Ovary (tissue), 7 donors: ENCODE measurements at regions not wholly inside any gene's neighbourhood (a gene's known extent, or its start where the extent isn't known, plus 50 kb on each side); places are given as distances from the start of the nearest gene placed in this dataset.

ENCODE experiments used
- DNase-seq, 5 donors: peaks; one replicate each; pipeline ENCODE4 v3.0.0-alpha.2; 2019 to 2020
- H3K27ac ChIP-seq, 2 donors: fragments of 200-600 bp; one replicate each; pipeline versions ENCODE4 v1.5.1 to v1.8.0; 2019 to 2022
- H3K27me3 ChIP-seq: fragments of 200-600 bp; one replicate; pipeline ENCODE4 v1.8.0; 2022
- H3K36me3 ChIP-seq: fragments of 200-600 bp; sonication (generic); one replicate; pipeline ENCODE4 v1.5.1; 2019
- H3K4me1 ChIP-seq: one replicate; pipeline ENCODE4 v1.8.1; 2013; ENCODE audit warnings: mild to moderate bottlenecking, moderate library complexity; ENCODE audit not compliant: insufficient read depth
- H3K4me3 ChIP-seq: fragments of 200-600 bp; sonication (generic); one replicate; pipeline ENCODE4 v1.5.1; 2017
- H3K9me3 ChIP-seq, 2 donors: fragments of 200-600 bp in 1 of 2; sonication (generic) in 1 of 2; one replicate each; pipeline versions ENCODE4 v1.5.1 to v1.8.1; 2013 to 2019; ENCODE audit warnings: mild to moderate bottlenecking in 1 of 2, moderate library complexity in 1 of 2
- CTCF ChIP-seq, 3 donors: fragments of 450-650 bp in 2 of 3; fragments of 200-600 bp in 1 of 3; IDR thresholded peaks; one replicate each; pipeline versions ENCODE4 v1.5.1 to v1.8.0; 2016 to 2022; ENCODE audit warnings: antibody characterized with exemption in 3 of 3, mild to moderate bottlenecking in 1 of 3
- EP300 ChIP-seq: sonication (generic); formaldehyde crosslinking; IDR thresholded peaks from one replicate; pipeline ENCODE4 v1.6.1; 2017; ENCODE audit warnings: antibody characterized with exemption
- POLR2A ChIP-seq: fragments of 450-650 bp; IDR thresholded peaks from one replicate; pipeline ENCODE4 v1.6.1; 2017; ENCODE audit warnings: antibody characterized with exemption, mild to moderate bottlenecking, moderate library complexity
- WGBS, 3 donors: extraction: QIAGEN DNeasy Blood & Tissue Kit in 1 of 3; methylation state at CpG; one replicate each; pipeline versions ENCODE4 v1.1.5 to v1.1.7; 2013 to 2017; 5-methylcytosine and 5-hydroxymethylcytosine counted together
- intact Hi-C, 4 donors: fragments of 100-400 bp; cut with DNase I; formaldehyde crosslinking; loops; one replicate each; pipeline versions ENCODE4 v1.11.0 to v1.15.1; 2022 to 2023
- donor health status: DM: no; HTN: no; CAD: no; lungs with moderate emphysema.
- donor health status: DM: no; HTN: no; CAD: no.
- donor health status: Bipolar disorder and iron deficiency.
- donor health status: DM: no; HTN: no; CAD: no.
- donor health status: DM: yes; HTN: yes; CAD: no.

GRCh38 chr2:66667301-66667700 is 232.4 kb downstream of the MEIS1 start:
- Histone ChIP-seq H3K36me3 (no peaks in the 10 kb centered on the region), H3K9me3 (no peaks in the 10 kb centered on the region), H3K4me3 (no peak overlapping the region), H3K27me3 (no peaks in the 10 kb centered on the region), H3K27ac (no peak overlapping the region), H3K4me1 (no peaks in the 10 kb centered on the region)
- intact Hi-C loops = loop anchor here in 2 of 4 donors (5.0 to 10.0 kb wide), 2 partner anchors 425 to 1108 kb away; no protein-coding TSS in a partner anchor
- 81 to 82% (median 81%) methylated on average over 4 of the region's 4 CpGs for WGBS, 3 donors
- DNase-seq = no peak
- TF ChIP-seq EP300 (no peak), CTCF (IDR thresholded peaks at IDR 0.05) (no peak), POLR2A (no peak)

GRCh38 chr2:66673286-66673685 is 238.4 kb downstream of the MEIS1 start:
- no peaks in the 10 kb centered on the region for H3K36me3 ChIP-seq
- intact Hi-C loops = no loop called here
- H3K4me1 ChIP-seq = no peaks in the 10 kb centered on the region
- H3K4me3 ChIP-seq = no peak overlapping the region
- no peaks in the 10 kb centered on the region for H3K27me3 ChIP-seq
- TF ChIP-seq POLR2A = no peak
- TF ChIP-seq EP300 = no peak
- no peak for TF ChIP-seq CTCF (IDR thresholded peaks at IDR 0.05)
- no peak for DNase-seq
- no peaks in the 10 kb centered on the region for H3K9me3 ChIP-seq
- 93 to 94% (median 94%) methylated on average over 2 of the region's 2 CpGs for WGBS, 3 donors
- H3K27ac ChIP-seq = no peak overlapping the region

- no peak for DNase-seq
- H3K9me3 ChIP-seq = no peaks in the 10 kb centered on the region
- H3K27me3 ChIP-seq = no peaks in the 10 kb centered on the region
- intact Hi-C loops = no loop called here
- H3K4me3 ChIP-seq = no peak overlapping the region
- TF ChIP-seq EP300 = no peak
- no peak for TF ChIP-seq CTCF (IDR thresholded peaks at IDR 0.05)
- no peak for TF ChIP-seq POLR2A
- WGBS, 3 donors = 93 to 98% (median 96%) methylated on average over 1 of the region's 1 CpG
- H3K4me1 ChIP-seq = no peaks in the 10 kb centered on the region
- H3K27ac ChIP-seq = no peak overlapping the region
- no peaks in the 10 kb centered on the region for H3K36me3 ChIP-seq
Observed at GRCh38 chr2:66674087-66674486, 239.2 kb downstream of the MEIS1 start.

- Histone ChIP-seq H3K27me3 (no peaks in the 10 kb centered on the region), H3K36me3 (no peaks in the 10 kb centered on the region), H3K9me3 (no peaks in the 10 kb centered on the region), H3K4me1 (no peaks in the 10 kb centered on the region), H3K4me3 (no peak overlapping the region), H3K27ac (no peak overlapping the region)
- no peak for DNase-seq
- intact Hi-C loops = no loop called here
- WGBS, 3 donors = 63 to 83% (median 75%) methylated on average over 1 of the region's 1 CpG
- TF ChIP-seq POLR2A (no peak), CTCF (IDR thresholded peaks at IDR 0.05) (no peak), EP300 (no peak)
Observed at GRCh38 chr2:66675591-66675990, 240.7 kb downstream of the MEIS1 start.

GRCh38 chr2:66679442-66679841 is 244.5 kb downstream of the MEIS1 start:
- DNase-seq = no peak
- Histone ChIP-seq H3K36me3 (no peaks in the 10 kb centered on the region), H3K4me3 (no peak overlapping the region), H3K4me1 (no peaks in the 10 kb centered on the region), H3K9me3 (no peaks in the 10 kb centered on the region), H3K27me3 (no peaks in the 10 kb centered on the region), H3K27ac (no peak overlapping the region)
- intact Hi-C loops = no loop called here
- 81 to 90% (median 87%) methylated on average over 2 of the region's 2 CpGs for WGBS, 3 donors
- TF ChIP-seq POLR2A = no peak
- no peak for TF ChIP-seq CTCF (IDR thresholded peaks at IDR 0.05)
- TF ChIP-seq EP300 = no peak
